ENCODE measurements at regions not wholly inside any gene's neighbourhood (a gene's known extent, or its start where the extent isn't known, plus 50 kb on each side); places are given as distances from the start of the nearest gene placed in this dataset.

DNA sequence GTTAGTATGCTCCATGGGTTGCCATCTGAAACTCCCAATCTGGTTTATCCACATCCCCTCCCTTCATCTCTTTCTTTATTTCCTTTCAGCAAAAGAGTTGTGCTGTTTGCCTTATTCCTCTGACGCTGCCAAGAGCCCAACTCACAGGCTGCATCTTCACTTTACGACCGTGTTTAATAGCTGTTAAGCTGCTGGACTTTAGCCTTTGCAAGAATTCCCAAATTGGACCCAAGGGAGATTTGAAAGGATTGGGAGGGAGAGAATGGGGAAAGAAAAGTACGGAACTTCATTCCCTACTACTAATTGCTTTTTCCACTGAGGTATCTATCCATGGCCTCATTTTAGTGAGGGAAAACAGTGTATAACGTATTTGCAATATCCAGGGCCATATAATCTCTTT is 263.4 kb upstream of the MEIS1 start:
- TF ChIP-seq ARID2 (CRISPR knock-in tag; IDR thresholded peaks at IDR 0.05; ENCODE audit: borderline replicate concordance) (no peak), KLF13 (CRISPR knock-in tag; IDR thresholded peaks at IDR 0.05) (no peak), PRMT3 (CRISPR knock-in tag; IDR thresholded peaks at IDR 0.05; ENCODE audit: borderline replicate concordance, low read depth) (no peak), GABPB1 (CRISPR knock-in tag; IDR thresholded peaks at IDR 0.05) (no peak), SRSF4 (IDR thresholded peaks at IDR 0.05; ENCODE audit: low read depth, low read length, poor library complexity, severe bottlenecking) (no peak)
- TF ChIP-seq, protein P1, sequence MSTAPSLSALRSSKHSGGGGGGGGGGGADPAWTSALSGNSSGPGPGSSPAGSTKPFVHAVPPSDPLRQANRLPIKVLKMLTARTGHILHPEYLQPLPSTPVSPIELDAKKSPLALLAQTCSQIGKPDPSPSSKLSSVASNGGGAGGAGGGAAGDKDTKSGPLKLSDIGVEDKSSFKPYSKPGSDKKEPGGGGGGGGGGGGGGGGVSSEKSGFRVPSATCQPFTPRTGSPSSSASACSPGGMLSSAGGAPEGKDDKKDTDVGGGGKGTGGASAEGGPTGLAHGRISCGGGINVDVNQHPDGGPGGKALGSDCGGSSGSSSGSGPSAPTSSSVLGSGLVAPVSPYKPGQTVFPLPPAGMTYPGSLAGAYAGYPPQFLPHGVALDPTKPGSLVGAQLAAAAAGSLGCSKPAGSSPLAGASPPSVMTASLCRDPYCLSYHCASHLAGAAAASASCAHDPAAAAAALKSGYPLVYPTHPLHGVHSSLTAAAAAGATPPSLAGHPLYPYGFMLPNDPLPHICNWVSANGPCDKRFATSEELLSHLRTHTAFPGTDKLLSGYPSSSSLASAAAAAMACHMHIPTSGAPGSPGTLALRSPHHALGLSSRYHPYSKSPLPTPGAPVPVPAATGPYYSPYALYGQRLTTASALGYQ (CRISPR knock-in tag; IDR thresholded peaks at IDR 0.05) = no peak
- TF ChIP-seq, protein P2, sequence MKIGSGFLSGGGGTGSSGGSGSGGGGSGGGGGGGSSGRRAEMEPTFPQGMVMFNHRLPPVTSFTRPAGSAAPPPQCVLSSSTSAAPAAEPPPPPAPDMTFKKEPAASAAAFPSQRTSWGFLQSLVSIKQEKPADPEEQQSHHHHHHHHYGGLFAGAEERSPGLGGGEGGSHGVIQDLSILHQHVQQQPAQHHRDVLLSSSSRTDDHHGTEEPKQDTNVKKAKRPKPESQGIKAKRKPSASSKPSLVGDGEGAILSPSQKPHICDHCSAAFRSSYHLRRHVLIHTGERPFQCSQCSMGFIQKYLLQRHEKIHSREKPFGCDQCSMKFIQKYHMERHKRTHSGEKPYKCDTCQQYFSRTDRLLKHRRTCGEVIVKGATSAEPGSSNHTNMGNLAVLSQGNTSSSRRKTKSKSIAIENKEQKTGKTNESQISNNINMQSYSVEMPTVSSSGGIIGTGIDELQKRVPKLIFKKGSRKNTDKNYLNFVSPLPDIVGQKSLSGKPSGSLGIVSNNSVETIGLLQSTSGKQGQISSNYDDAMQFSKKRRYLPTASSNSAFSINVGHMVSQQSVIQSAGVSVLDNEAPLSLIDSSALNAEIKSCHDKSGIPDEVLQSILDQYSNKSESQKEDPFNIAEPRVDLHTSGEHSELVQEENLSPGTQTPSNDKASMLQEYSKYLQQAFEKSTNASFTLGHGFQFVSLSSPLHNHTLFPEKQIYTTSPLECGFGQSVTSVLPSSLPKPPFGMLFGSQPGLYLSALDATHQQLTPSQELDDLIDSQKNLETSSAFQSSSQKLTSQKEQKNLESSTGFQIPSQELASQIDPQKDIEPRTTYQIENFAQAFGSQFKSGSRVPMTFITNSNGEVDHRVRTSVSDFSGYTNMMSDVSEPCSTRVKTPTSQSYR (CRISPR knock-in tag; IDR thresholded peaks at IDR 0.05; ENCODE audit: borderline replicate concordance) = no peak
- ChIA-PET POLR2A (no interaction called here), CTCF (ENCODE audit: low intra/inter-chr PET ratio, low total read pairs) (no interaction called here)
- DNase-seq (ENCODE audit: low spot score) = no peak
- FAIRE-seq = no peak
- Histone ChIP-seq H3K27me3 (ENCODE audit: control insufficient read depth in 1 of 2, insufficient read depth in 2 of 2, low read length in 2 of 2) (no peaks in the 10 kb centered on the region; a peak in 1 of 5 replicates), H3K9ac (ENCODE audit: insufficient read depth, low read depth, low read length) (no peak overlapping the region), H2AFZ (ENCODE audit: low read length) (no peak overlapping the region), H3K4me3 (replicated peaks in 1 of 3; ENCODE audit: insufficient read depth in 1 of 3, low read depth in 2 of 3, low read length in 3 of 3) (no peak overlapping the region), H3K4me1 (ENCODE audit: insufficient read depth, low read length) (no peaks in the 10 kb centered on the region), H3K36me3 (replicated peaks in 1 of 2; ENCODE audit: control insufficient read depth in 1 of 2, insufficient read depth in 2 of 2, low read length in 2 of 2) (no peaks in the 10 kb centered on the region), H4K20me1 (ENCODE audit: insufficient read depth, low read length) (no peaks in the 10 kb centered on the region), H3K4me2 (ENCODE audit: low read depth, low read length) (no peak overlapping the region), H3K79me2 (ENCODE audit: insufficient read depth, low read length) (no peaks in the 10 kb centered on the region), H3K9me3 (ENCODE audit: low read length) (no peaks in the 10 kb centered on the region), H3K27ac (ENCODE audit: extremely low read length, insufficient read depth, low read length) (no peak overlapping the region)
- ATAC-seq = no peak
- 8% methylated on average over 5 of the region's 5 CpGs for WGBS (ENCODE audit: low lambda C conversion rate)
- no TSS peak for BruUV-seq (replicated peaks)
- intact Hi-C loops (cut with micrococcal nuclease; ENCODE audit: unreplicated experiment) (no loop called here), in situ Hi-C loops (cut with HindIII; ENCODE audit: extremely low pct_ligation_motif_present, low pct_unique_long_range_greater_than_20kb) (no loop called here)
